Astrocyte (in vitro differentiated cells and primary cell): ENCODE measurements at regions not wholly inside any gene's neighbourhood (a gene's known extent, or its start where the extent isn't known, plus 50 kb on each side); places are given as distances from the start of the nearest gene placed in this dataset.

ENCODE experiments used
- DNase-seq: peaks from one replicate; pipeline ENCODE4 v3.0.0-alpha.2; 2010; ENCODE audit warnings: low read depth
- FAIRE-seq: peaks from 2 replicates; lab custom pipeline; 2011; peaks lifted over from hg19 to GRCh38; lab: Jason Lieb, UNC
- H2AFZ ChIP-seq: 2 replicates; pipeline ENCODE4 v1.6.0; 2012; ENCODE audit warnings: low read depth, low read length, inconsistent platforms
- H3K27ac ChIP-seq: 2 replicates; pipeline ENCODE4 v1.5.1; 2011; ENCODE audit warnings: low read depth, low read length, inconsistent platforms
- H3K27me3 ChIP-seq: 2 replicates; pipeline ENCODE4 v1.6.0; 2011; ENCODE audit warnings: low read length, inconsistent platforms; ENCODE audit not compliant: insufficient read depth
- H3K36me3 ChIP-seq: 2 replicates; pipeline ENCODE4 v1.5.1; 2011; ENCODE audit warnings: low read length, inconsistent platforms; ENCODE audit not compliant: insufficient read depth
- H3K4me1 ChIP-seq: 2 replicates; pipeline ENCODE4 v1.5.1; 2011; ENCODE audit warnings: low read length, inconsistent platforms; ENCODE audit not compliant: insufficient read depth
- H3K4me2 ChIP-seq: 2 replicates; pipeline ENCODE4 v1.6.0; 2012; ENCODE audit warnings: low read length, inconsistent platforms
- H3K4me3 ChIP-seq: 2 replicates; pipeline ENCODE4 v1.5.1; 2011; ENCODE audit warnings: low read depth, mild to moderate bottlenecking, low read length, inconsistent platforms; ENCODE audit not compliant: insufficient read depth
- H3K79me2 ChIP-seq: 2 replicates; pipeline ENCODE4 v1.6.0; 2012; ENCODE audit warnings: mild to moderate bottlenecking, low read length, inconsistent platforms; ENCODE audit not compliant: insufficient read depth
- H3K9ac ChIP-seq: 2 replicates; pipeline ENCODE4 v1.6.0; 2012; ENCODE audit warnings: mild to moderate bottlenecking, low read length, inconsistent platforms
- H3K9me3 ChIP-seq: 2 replicates; pipeline ENCODE4 v1.5.1; 2012; ENCODE audit warnings: low read depth, mild to moderate bottlenecking, low read length, inconsistent platforms; ENCODE audit not compliant: insufficient read depth
- H4K20me1 ChIP-seq: 2 replicates; pipeline ENCODE4 v1.6.0; 2012; ENCODE audit warnings: low read length, inconsistent platforms; ENCODE audit not compliant: insufficient read depth
- H3K27ac Mint-ChIP-seq: one replicate; pipeline ENCODE4 v1.8.0; 2021; ENCODE audit warnings: mild to moderate bottlenecking, mixed read lengths; ENCODE audit not compliant: unreplicated experiment
- H3K27me3 Mint-ChIP-seq: one replicate; pipeline ENCODE4 v1.8.0; 2021; ENCODE audit warnings: low read depth, mixed read lengths; ENCODE audit not compliant: unreplicated experiment
- H3K36me3 Mint-ChIP-seq: one replicate; pipeline ENCODE4 v1.8.0; 2021; ENCODE audit warnings: low read depth, mixed read lengths; ENCODE audit not compliant: unreplicated experiment
- H3K4me1 Mint-ChIP-seq: one replicate; pipeline ENCODE4 v1.8.0; 2021; ENCODE audit warnings: low read depth, mixed read lengths; ENCODE audit not compliant: unreplicated experiment
- H3K4me3 Mint-ChIP-seq: one replicate; pipeline ENCODE4 v1.8.0; 2021; ENCODE audit warnings: mild to moderate bottlenecking, moderate library complexity, mixed read lengths; ENCODE audit not compliant: unreplicated experiment
- H3K9me3 Mint-ChIP-seq: one replicate; pipeline ENCODE4 v1.8.0; 2021; ENCODE audit warnings: mild to moderate bottlenecking, mixed read lengths; ENCODE audit not compliant: unreplicated experiment
- EZH2 ChIP-seq: IDR thresholded peaks from 2 replicates; pipeline ENCODE4 v1.6.1; 2012; ENCODE audit warnings: mild to moderate bottlenecking, low read length, inconsistent platforms; ENCODE audit not compliant: insufficient read depth
- TF ChIP-seq, protein P1 (sequence below): IDR thresholded peaks from 2 replicates; pipeline ENCODE4 v1.5.1; 2011; ENCODE audit warnings: low read depth, mild to moderate bottlenecking, inconsistent platforms, low read length, moderate library complexity; ENCODE audit not compliant: insufficient read depth

DNA sequence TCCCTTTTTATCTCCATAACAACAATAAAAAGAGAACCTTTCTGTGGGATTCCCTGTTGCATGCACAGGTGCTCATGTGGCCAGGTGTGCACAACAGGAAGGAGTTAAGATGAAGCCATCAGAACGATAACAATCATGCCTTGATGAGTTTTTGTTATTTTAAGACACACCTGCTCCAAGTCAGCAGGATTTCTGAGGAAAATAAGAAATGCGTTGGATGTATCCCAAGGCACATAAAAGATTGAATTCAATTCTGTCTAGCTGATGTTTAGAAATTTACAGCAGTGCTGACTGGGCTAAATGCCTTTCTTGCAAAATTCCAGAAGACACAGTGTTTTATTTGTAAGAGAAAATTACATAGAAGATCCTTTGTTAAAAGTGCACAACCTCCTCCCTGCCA is 1678.2 kb downstream of the ARAP2 start:
- Mint-ChIP-seq H3K27ac (no peak overlapping the region), H3K27me3 (no peaks in the 10 kb centered on the region), H3K36me3 (no peaks in the 10 kb centered on the region), H3K9me3 (no peaks in the 10 kb centered on the region), H3K4me1 (no peaks in the 10 kb centered on the region), H3K4me3 (no peak overlapping the region)
- Histone ChIP-seq H3K4me3 (no peak overlapping the region), H4K20me1 (no peaks in the 10 kb centered on the region), H3K36me3 (no peaks in the 10 kb centered on the region), H3K27me3 (no peaks in the 10 kb centered on the region), H3K27ac (no peak overlapping the region), H2AFZ (no peak overlapping the region), H3K4me1 (no peaks in the 10 kb centered on the region), H3K79me2 (no peaks in the 10 kb centered on the region), H3K4me2 (no peak overlapping the region), H3K9me3 (no peaks in the 10 kb centered on the region), H3K9ac (no peak overlapping the region)
- FAIRE-seq (no peak), DNase-seq (no peak)
- TF ChIP-seq, protein P1, sequence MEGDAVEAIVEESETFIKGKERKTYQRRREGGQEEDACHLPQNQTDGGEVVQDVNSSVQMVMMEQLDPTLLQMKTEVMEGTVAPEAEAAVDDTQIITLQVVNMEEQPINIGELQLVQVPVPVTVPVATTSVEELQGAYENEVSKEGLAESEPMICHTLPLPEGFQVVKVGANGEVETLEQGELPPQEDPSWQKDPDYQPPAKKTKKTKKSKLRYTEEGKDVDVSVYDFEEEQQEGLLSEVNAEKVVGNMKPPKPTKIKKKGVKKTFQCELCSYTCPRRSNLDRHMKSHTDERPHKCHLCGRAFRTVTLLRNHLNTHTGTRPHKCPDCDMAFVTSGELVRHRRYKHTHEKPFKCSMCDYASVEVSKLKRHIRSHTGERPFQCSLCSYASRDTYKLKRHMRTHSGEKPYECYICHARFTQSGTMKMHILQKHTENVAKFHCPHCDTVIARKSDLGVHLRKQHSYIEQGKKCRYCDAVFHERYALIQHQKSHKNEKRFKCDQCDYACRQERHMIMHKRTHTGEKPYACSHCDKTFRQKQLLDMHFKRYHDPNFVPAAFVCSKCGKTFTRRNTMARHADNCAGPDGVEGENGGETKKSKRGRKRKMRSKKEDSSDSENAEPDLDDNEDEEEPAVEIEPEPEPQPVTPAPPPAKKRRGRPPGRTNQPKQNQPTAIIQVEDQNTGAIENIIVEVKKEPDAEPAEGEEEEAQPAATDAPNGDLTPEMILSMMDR, result no peak
- no peak for TF ChIP-seq EZH2

DNA sequence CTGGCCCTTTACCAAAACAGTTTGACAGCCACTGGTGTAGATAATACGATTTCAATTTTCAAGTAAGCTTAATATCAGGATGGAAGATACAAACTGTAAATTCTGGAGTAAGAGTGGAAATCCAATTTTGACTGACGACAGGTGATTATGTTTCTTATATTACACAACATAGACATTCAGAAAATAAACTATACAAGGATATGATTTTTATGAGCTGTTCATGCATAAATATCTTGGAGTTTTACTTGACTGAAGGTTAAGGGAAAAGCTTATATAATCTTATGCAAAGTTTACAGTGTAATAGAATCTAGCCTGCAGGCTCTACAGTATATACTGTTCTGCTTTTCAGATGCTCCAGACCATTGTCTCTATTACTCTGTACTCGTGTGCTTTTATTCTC is 1672.3 kb downstream of the ARAP2 start:
- H3K4me3 ChIP-seq, result no peak overlapping the region
- H3K27ac ChIP-seq, result no peak overlapping the region
- DNase-seq (no peak), FAIRE-seq (no peak)
- no peaks in the 10 kb centered on the region for H3K9me3 ChIP-seq
- no peaks in the 10 kb centered on the region for H3K79me2 ChIP-seq
- no peak overlapping the region for H3K4me2 ChIP-seq
- TF ChIP-seq, protein P1, result no peak
- TF ChIP-seq EZH2, result no peak
- no peak overlapping the region for H2AFZ ChIP-seq
- H3K36me3 ChIP-seq, result no peaks in the 10 kb centered on the region
- no peaks in the 10 kb centered on the region for H3K36me3 Mint-ChIP-seq
- H3K27ac Mint-ChIP-seq, result no peak overlapping the region
- H4K20me1 ChIP-seq, result no peaks in the 10 kb centered on the region
- no peaks in the 10 kb centered on the region for H3K9me3 Mint-ChIP-seq
- H3K9ac ChIP-seq, result no peak overlapping the region
- H3K4me1 ChIP-seq, result no peaks in the 10 kb centered on the region
- no peaks in the 10 kb centered on the region for H3K4me1 Mint-ChIP-seq
- H3K27me3 ChIP-seq, result no peaks in the 10 kb centered on the region
- no peaks in the 10 kb centered on the region for H3K27me3 Mint-ChIP-seq
- H3K4me3 Mint-ChIP-seq, result no peak overlapping the region

DNA sequence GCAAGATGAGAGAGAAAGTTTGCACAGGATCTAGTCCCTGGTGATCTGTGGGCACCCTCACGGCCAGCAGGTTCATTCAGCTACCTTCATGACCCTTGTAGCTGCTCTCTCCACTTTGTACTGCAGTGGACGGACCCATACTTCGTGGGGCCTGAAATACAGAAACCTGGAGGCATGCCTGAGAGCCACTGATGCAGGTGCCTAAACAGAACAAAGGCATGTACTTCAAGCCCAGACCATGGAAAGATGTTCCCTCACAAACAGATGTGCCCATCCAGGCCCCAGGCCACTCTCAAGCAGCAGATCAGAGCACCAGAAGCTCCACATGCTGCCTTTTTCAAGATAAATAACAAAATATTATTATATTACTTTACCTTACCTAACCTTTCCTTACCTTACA is 1629.0 kb downstream of the ARAP2 start:
- Histone ChIP-seq H2AFZ (no peak overlapping the region), H3K27ac (no peak overlapping the region), H3K36me3 (no peaks in the 10 kb centered on the region), H3K4me3 (no peak overlapping the region), H3K27me3 (no peaks in the 10 kb centered on the region), H3K9me3 (no peaks in the 10 kb centered on the region), H3K9ac (no peak overlapping the region), H3K4me2 (no peak overlapping the region), H3K79me2 (no peaks in the 10 kb centered on the region), H3K4me1 (no peaks in the 10 kb centered on the region), H4K20me1 (no peaks in the 10 kb centered on the region)
- no peak for TF ChIP-seq EZH2
- TF ChIP-seq, protein P1, result no peak
- Mint-ChIP-seq H3K27ac (no peak overlapping the region), H3K4me1 (peaks cover 20% of the 10 kb centered on the region), H3K36me3 (no peaks in the 10 kb centered on the region), H3K4me3 (no peak overlapping the region), H3K27me3 (no peaks in the 10 kb centered on the region), H3K9me3 (no peaks in the 10 kb centered on the region)
- FAIRE-seq (no peak), DNase-seq (no peak)
